ENCODE measurements at regions not wholly inside any gene's neighbourhood (a gene's known extent, or its start where the extent isn't known, plus 50 kb on each side); places are given as distances from the start of the nearest gene placed in this dataset.

DNA sequence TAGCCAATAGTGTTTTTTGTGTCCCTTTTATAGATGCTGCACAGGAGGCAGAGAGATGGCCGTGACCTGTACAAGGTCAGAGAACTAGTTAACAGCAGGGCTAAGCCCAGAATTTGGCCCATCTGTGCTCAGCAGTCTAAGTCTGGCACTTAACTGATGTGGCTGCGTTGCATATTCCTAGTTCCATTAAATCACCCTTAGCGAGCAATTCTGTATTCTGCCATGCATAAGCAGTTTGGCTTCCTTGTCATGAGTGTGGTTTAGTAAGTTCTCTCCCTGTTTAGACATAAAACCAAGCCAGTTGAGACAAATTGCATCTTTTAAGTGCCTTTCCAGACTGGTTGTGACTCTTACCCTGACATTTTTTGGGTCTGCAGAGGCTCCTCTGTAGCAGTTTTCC is 230.6 kb upstream of the TENM4 start:
- no peak overlapping the region for H3K27ac ChIP-seq
- TF ChIP-seq, protein P1, sequence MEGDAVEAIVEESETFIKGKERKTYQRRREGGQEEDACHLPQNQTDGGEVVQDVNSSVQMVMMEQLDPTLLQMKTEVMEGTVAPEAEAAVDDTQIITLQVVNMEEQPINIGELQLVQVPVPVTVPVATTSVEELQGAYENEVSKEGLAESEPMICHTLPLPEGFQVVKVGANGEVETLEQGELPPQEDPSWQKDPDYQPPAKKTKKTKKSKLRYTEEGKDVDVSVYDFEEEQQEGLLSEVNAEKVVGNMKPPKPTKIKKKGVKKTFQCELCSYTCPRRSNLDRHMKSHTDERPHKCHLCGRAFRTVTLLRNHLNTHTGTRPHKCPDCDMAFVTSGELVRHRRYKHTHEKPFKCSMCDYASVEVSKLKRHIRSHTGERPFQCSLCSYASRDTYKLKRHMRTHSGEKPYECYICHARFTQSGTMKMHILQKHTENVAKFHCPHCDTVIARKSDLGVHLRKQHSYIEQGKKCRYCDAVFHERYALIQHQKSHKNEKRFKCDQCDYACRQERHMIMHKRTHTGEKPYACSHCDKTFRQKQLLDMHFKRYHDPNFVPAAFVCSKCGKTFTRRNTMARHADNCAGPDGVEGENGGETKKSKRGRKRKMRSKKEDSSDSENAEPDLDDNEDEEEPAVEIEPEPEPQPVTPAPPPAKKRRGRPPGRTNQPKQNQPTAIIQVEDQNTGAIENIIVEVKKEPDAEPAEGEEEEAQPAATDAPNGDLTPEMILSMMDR (IDR thresholded peaks at IDR 0.05) = no peak
- TF ChIP-seq ZFX (IDR thresholded peaks at IDR 0.05; ENCODE audit: borderline replicate concordance) = no peak

DNA sequence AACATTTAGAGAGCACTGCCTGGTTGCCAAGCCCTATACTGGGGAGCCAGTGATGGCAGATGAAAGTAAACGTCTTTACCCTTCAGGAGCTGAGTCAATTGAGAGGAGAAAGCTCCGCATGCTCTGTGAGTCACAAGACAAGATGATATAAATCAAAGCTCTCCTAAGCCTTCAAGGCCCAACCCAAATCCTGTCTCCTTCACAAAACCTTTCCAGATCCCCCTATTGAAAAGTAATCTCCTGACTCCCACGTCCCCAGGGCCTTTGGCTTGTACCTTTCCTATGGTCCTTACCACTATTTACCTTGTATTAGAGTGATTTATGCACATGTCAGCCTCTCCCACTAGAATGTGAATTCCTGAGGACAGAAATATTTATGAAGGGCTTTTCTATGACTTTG is 230.1 kb upstream of the TENM4 start:
- H3K27ac ChIP-seq = no peak overlapping the region
- no peak for TF ChIP-seq ZFX (IDR thresholded peaks at IDR 0.05; ENCODE audit: borderline replicate concordance)
- TF ChIP-seq, protein P1 (IDR thresholded peaks at IDR 0.05) = no peak

DNA sequence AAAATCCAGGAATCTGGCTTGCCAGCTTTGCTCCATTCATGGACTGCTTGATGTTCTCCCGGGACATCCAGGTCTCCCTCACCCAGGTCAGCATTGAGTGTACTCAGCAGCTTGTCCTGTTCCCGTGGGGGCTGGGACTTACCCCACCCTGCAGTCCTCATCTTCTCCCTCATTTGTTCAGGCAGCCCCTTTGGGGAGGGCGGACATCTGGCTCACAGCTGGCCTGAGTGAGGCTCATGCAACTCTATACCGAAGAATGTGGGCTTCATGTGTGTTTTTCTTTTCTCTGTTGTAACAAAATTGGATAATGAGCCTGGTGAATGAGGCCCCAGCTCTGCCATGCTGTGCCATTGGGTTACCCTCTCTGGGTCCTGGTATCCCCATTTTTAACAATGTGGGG is 227.7 kb upstream of the TENM4 start:
- TF ChIP-seq ZFX (IDR thresholded peaks at IDR 0.05; ENCODE audit: borderline replicate concordance) = no peak
- TF ChIP-seq, protein P1 (IDR thresholded peaks at IDR 0.05) = no peak
- H3K27ac ChIP-seq = no peak overlapping the region

DNA sequence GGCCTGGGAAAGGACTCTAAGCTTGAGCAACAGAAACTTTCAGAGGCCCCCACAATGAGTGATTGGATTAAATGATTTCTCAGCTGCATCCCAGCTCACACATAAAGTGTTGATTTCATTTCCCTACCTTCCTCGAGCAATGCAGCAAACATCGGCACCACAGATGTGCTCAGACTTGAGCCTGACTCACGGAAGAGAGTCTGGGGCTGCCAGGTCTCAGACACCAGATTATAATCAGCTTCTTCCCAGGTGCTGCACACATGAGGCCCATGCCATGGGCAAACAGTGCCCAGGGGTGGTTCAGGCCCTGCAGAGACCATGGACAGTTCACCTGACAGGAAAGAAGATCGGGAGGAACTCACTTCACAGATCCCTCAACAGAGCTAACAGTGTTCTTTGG is 226.6 kb upstream of the TENM4 start:
- TF ChIP-seq, protein P1 (IDR thresholded peaks at IDR 0.05) = no peak
- TF ChIP-seq ZFX (IDR thresholded peaks at IDR 0.05; ENCODE audit: borderline replicate concordance) = no peak
- H3K27ac ChIP-seq = no peak overlapping the region

DNA sequence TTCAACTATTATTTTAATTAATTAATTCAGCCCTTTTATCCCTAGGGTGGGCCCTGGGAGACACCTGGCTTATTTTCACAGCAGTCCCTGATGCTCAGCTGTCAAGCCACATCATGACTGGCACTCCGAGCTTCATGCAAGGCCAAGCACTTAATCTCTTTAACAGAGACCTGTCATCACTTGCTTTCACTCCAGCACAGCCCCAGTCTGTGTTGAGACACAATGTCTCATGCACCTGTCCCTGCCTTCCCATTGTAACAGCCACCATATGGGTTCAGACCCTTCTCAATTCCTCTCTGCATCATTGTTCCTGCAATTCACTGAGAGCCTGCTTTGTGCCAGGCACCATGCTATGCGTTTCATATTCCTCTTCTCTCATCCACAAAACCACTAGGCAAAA is 222.2 kb upstream of the TENM4 start:
- TF ChIP-seq, protein P1 (IDR thresholded peaks at IDR 0.05) = no peak
- TF ChIP-seq ZFX (IDR thresholded peaks at IDR 0.05; ENCODE audit: borderline replicate concordance) = no peak
- H3K27ac ChIP-seq = no peak overlapping the region

DNA sequence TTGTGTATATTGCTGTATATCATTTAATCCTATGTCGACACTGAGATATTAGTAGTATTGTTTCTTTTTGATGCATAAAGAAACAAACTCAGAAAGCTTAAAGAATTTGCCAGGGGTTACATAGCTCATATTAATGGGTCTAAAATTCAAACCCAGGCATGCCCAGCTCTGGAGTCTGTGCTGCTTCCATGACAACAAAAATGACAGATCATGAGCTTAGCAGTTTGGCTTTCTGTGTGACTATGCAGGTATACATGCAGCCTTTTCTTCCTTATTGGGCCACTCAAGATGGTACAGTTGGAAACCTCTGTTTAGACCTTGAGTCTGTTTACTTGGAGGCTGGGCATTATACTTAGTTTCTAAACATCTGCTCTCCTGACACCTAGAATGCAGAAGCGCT is 220.5 kb upstream of the TENM4 start:
- H3K27ac ChIP-seq = no peak overlapping the region
- TF ChIP-seq ZFX (IDR thresholded peaks at IDR 0.05; ENCODE audit: borderline replicate concordance) = no peak
- TF ChIP-seq, protein P1 (IDR thresholded peaks at IDR 0.05) = no peak

DNA sequence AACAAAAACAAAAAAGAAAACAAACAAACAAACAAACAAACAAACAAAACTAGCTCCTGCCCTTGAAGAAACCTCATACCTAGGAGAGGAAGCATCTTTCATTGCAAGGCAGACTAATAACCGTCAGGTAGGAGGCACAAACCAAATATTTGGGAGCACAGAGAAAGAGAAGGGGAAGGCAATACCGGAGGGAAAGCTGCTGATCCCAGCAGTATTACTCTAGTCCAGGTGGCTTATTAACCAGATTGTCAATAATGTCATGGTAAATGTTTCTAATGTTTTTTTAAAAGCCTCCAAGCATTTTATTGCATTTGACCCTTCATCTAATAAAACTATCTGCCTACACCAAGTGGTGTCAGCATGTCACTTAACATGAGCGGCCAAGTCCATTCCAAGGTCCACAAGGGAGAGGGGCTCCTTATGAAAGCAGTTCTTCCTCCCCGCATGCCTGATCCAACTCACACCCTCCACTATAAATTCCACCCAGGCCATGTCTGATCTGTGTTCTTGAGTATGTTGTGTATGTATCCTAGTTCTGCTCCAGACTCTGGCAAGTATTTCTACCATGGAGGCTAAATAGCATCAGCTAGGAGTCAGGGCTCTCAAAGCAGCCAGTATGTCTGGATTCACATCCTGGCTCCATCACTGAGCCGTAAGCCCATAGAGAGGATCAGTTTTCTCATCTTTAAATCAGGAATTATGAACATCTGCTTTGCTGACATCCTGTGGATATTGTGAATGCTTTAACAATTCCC is 208.1 kb upstream of the TENM4 start:
- no peak overlapping the region for H3K27ac ChIP-seq
- TF ChIP-seq, protein P1 (IDR thresholded peaks at IDR 0.05) = no peak
- TF ChIP-seq ZFX (IDR thresholded peaks at IDR 0.05; ENCODE audit: borderline replicate concordance) = no peak
